BE2C (cell line): ENCODE measurements at regions not wholly inside any gene's neighbourhood (a gene's known extent, or its start where the extent isn't known, plus 50 kb on each side); places are given as distances from the start of the nearest gene placed in this dataset.

Experiments
- DNase-seq: peaks from one replicate; pipeline ENCODE4 v3.0.0-alpha.2; 2020
- H3K27me3 ChIP-seq: fragments of 250-450 bp; sonication (Bioruptor Pico); 2 replicates; pipeline ENCODE4 v1.5.1; 2020; ENCODE audit warnings: mild to moderate bottlenecking
- H3K36me3 ChIP-seq: fragments of 250-450 bp; sonication (Bioruptor Pico); 2 replicates; pipeline ENCODE4 v1.5.1; 2020; ENCODE audit warnings: mild to moderate bottlenecking
- H3K4me1 ChIP-seq: fragments of 250-450 bp; sonication (Bioruptor Pico); 2 replicates; pipeline ENCODE4 v1.5.1; 2020
- H3K4me3 ChIP-seq: 2 replicates; pipeline ENCODE4 v1.5.1; 2011; ENCODE audit warnings: low read depth, low read length
- H3K9me3 ChIP-seq: fragments of 250-450 bp; sonication (Bioruptor Pico); 2 replicates; pipeline ENCODE4 v1.5.1; 2020
- TF ChIP-seq, protein P1 (sequence below): IDR thresholded peaks from 2 replicates; pipeline ENCODE4 v1.5.1; 2012; ENCODE audit warnings: mild to moderate bottlenecking, low read depth, low read length

DNA sequence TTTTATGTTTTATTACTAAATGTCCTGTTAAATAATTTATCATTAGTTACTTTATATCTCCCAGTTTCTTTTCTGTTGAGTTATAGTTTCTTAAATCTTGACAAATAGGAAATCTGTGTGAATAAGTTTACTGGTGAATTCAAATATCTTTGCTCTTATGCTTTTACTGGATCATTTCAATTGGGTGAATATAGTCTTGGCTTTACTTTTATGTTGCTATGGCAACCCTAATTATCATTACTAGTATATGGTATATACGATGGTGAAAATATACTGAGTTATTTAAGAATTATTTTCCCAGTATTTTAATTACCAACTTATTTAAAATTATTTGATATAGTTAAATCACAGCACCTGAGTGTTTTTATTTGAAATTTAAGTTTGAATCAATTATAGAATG, 363.0 kb downstream of the CDH10 start:
- no peak for DNase-seq
- TF ChIP-seq, protein P1, sequence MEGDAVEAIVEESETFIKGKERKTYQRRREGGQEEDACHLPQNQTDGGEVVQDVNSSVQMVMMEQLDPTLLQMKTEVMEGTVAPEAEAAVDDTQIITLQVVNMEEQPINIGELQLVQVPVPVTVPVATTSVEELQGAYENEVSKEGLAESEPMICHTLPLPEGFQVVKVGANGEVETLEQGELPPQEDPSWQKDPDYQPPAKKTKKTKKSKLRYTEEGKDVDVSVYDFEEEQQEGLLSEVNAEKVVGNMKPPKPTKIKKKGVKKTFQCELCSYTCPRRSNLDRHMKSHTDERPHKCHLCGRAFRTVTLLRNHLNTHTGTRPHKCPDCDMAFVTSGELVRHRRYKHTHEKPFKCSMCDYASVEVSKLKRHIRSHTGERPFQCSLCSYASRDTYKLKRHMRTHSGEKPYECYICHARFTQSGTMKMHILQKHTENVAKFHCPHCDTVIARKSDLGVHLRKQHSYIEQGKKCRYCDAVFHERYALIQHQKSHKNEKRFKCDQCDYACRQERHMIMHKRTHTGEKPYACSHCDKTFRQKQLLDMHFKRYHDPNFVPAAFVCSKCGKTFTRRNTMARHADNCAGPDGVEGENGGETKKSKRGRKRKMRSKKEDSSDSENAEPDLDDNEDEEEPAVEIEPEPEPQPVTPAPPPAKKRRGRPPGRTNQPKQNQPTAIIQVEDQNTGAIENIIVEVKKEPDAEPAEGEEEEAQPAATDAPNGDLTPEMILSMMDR, result no peak
- Histone ChIP-seq H3K27me3 (no peaks in the 10 kb centered on the region), H3K4me1 (no peaks in the 10 kb centered on the region), H3K4me3 (no peak overlapping the region), H3K36me3 (no peaks in the 10 kb centered on the region), H3K9me3 (no peaks in the 10 kb centered on the region)

DNA sequence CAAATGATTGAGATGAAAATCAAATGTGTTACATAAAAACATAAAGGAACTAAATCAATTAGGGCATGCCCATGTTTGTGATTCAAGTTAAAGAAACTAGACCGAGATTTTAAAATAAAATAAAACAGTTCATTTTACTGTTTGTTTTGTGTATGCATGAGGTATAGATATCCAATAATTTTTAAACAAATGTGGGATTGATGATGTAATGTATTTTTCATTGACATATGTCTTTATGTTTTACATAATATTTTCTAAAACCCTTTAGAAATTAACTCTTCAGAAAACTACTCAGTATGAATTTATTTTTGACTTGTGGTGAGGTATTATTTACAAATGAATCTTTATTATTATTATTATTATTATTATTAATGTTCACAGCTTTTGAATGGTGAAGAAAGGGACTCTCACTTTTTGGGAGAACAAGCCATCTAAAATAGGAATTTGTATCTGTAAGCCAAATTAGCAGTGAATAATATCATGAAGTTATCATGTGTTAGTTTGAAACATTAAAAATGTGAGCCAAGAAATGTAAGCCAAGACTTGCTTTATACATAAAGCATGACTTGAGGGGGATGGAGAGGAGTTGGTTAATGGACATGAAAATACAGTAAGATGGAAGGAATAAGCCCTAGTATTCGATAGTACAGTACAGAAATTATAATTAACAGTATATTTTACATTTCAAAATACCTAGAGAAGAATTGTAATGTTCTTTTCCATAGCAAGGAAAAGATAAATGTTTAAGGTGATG, 355.0 kb downstream of the CDH10 start:
- no peaks in the 10 kb centered on the region for H3K9me3 ChIP-seq
- TF ChIP-seq, protein P1, result no peak
- H3K27me3 ChIP-seq, result no peaks in the 10 kb centered on the region
- no peaks in the 10 kb centered on the region for H3K36me3 ChIP-seq
- no peak for DNase-seq
- H3K4me1 ChIP-seq, result no peaks in the 10 kb centered on the region
- H3K4me3 ChIP-seq, result no peak overlapping the region

DNA sequence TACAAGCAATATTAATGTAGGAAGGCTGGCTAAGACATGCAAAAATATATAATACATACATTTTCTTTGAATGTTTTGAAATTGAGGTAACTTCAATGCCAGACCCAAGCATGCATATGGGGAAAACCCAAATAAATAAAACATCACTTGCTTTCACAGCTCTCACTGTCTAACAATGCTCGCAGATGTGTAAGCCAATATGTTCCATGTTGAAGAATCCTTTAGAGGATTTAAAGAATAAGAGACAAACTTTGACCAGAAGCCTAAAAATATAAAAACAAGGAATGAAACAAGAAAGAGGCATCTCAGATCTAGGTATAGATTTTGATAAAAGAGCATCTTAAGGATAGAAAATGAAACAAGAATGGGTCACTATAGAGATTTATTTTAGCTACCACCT, 354.2 kb downstream of the CDH10 start:
- H3K27me3 ChIP-seq, result no peaks in the 10 kb centered on the region
- TF ChIP-seq, protein P1, result no peak
- no peaks in the 10 kb centered on the region for H3K36me3 ChIP-seq
- DNase-seq, result no peak
- no peaks in the 10 kb centered on the region for H3K9me3 ChIP-seq
- H3K4me3 ChIP-seq, result no peak overlapping the region
- no peaks in the 10 kb centered on the region for H3K4me1 ChIP-seq

DNA sequence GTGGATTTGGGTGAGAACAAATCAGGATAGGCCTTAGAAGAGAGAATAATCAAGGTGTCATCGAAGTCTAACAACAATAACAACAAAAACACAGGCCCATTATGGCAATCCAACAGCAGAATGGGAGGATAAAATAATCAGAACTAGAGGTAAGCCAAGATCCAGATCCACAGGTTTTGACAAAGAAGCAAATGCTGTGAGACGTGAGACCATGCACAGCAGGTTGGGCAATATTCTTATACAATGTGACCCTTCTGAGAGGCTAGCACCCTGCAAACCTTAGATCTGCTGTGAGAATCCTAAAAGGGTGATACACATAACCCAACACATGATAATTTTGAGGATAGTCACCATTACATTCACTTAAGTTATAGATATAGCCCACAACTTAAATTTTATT, 352.9 kb downstream of the CDH10 start:
- Histone ChIP-seq H3K27me3 (no peaks in the 10 kb centered on the region), H3K4me1 (no peaks in the 10 kb centered on the region), H3K9me3 (no peaks in the 10 kb centered on the region), H3K4me3 (no peak overlapping the region), H3K36me3 (no peaks in the 10 kb centered on the region)
- no peak for DNase-seq
- TF ChIP-seq, protein P1, result no peak

DNA sequence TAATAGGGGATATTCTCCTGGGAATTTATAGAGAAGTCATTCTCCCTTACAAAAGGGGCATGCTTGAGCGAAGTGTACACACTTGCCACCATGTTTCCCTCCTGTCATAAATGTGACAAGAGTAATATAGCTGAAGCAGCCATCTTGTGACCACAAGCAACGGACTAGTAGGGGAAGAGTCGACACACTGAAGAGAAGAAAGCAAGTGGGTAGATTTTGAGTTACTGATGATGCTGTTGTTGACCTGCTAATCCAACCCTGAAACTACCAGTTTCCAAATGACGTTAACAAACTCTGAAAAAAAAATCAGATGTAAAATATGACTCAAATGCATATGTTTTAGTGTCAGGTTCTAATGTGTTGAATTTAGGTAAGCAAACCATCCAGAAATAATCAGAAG, 350.4 kb downstream of the CDH10 start:
- Histone ChIP-seq H3K4me3 (no peak overlapping the region), H3K4me1 (no peaks in the 10 kb centered on the region), H3K9me3 (no peaks in the 10 kb centered on the region), H3K27me3 (no peaks in the 10 kb centered on the region), H3K36me3 (no peaks in the 10 kb centered on the region)
- no peak for DNase-seq
- TF ChIP-seq, protein P1, result no peak

DNA sequence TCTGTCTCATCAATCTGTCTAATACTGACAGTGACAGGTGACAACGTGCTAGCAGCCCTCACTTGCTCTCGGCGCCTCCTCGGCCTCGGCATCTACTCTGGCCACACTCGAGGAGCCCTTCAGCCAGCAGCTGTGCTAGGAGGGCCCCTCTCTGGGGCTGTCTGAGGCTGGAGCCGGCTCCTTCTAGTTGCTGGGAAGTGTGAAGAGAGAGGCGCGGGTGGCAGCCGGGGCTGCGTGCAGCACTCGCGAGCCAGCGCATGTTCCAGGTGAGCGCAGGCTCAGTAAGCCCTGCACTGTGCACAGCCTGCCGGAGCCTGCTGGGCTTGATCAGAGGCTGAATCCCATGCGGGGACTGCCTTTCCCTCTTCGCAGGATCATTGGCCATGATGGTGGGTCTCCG, 330.7 kb downstream of the CDH10 start:
- Histone ChIP-seq H3K4me3 (no peak overlapping the region), H3K27me3 (no peaks in the 10 kb centered on the region), H3K4me1 (no peaks in the 10 kb centered on the region), H3K36me3 (no peaks in the 10 kb centered on the region), H3K9me3 (no peaks in the 10 kb centered on the region)
- no peak for DNase-seq
- TF ChIP-seq, protein P1, result no peak
